HepG2 (cell line): ENCODE measurements at regions not wholly inside any gene's neighbourhood (a gene's known extent, or its start where the extent isn't known, plus 50 kb on each side); places are given as distances from the start of the nearest gene placed in this dataset.

ENCODE experiments used
- ATAC-seq: fragments of 200-7000 bp; cut with Tn5 transposase; 3 replicates; pipeline ENCODE4 v1.9.1; 2020; ENCODE audit warnings: mild to moderate bottlenecking, moderate library complexity
- BruUV-seq: library from RNA; stranded (reverse); fragments of 400-500 nt; replicated peaks from 2 replicates; lab custom pipeline; 2021; lab: Mats Ljungman, UMichigan
- CTCF ChIA-PET: fragments of 300-600 bp; formaldehyde crosslinking; extraction: SDS; loops from one replicate; lab custom pipeline; 2021; ENCODE audit warnings: low total read pairs, inconsistent platforms, low intra/inter-chr PET ratio; lab: Yijun Ruan, JAX
- POLR2A ChIA-PET: fragments of 350-600 bp; sonication (Branson Sonifier 250); formaldehyde crosslinking; loops from one replicate; lab custom pipeline; 2020; ENCODE audit warnings: antibody characterized with exemption, inconsistent platforms; lab: Yijun Ruan, JAX
- DNase-seq: peaks from one replicate; pipeline ENCODE4 v3.0.0-alpha.2; 2015; ENCODE audit warnings: low spot score
- FAIRE-seq: peaks from 3 replicates; lab custom pipeline; 2011; peaks lifted over from hg19 to GRCh38; lab: Jason Lieb, UNC
- H2AFZ ChIP-seq: one replicate; pipeline ENCODE4 v1.6.1; 2011; ENCODE audit warnings: low read length, inconsistent platforms
- H3K27ac ChIP-seq: fragments of 300-600 bp; 3 replicates; pipeline ENCODE4 v1.8.0; 2011; ENCODE audit warnings: mixed run types, mild to moderate bottlenecking, mixed read lengths, low read length, inconsistent platforms; ENCODE audit not compliant: insufficient read depth; ENCODE audit errors: extremely low read length
- H3K27me3 ChIP-seq, 2 experiments: fragments of 200-600 bp in 1 of 2; 2 replicates in 1 of 2; 3 replicates in 1 of 2; pipeline versions ENCODE4 v1.6.0 to v1.8.0; 2011; ENCODE audit warnings: low read length in 2 of 2, mild to moderate bottlenecking in 2 of 2, moderate library complexity in 2 of 2, inconsistent platforms in 1 of 2; ENCODE audit not compliant: insufficient read depth in 2 of 2, control insufficient read depth in 1 of 2
- H3K36me3 ChIP-seq, 2 experiments: fragments of 200-600 bp in 1 of 2; replicated peaks in 1 of 2; 2 replicates in 1 of 2; 3 replicates in 1 of 2; pipeline versions ENCODE4 v1.5.1 to v1.8.0; 2011; ENCODE audit warnings: low read length in 2 of 2, inconsistent platforms in 1 of 2; ENCODE audit not compliant: insufficient read depth in 2 of 2, control insufficient read depth in 1 of 2
- H3K4me1 ChIP-seq: 2 replicates; pipeline ENCODE4 v1.5.1; 2012; ENCODE audit warnings: low read length, inconsistent platforms; ENCODE audit not compliant: insufficient read depth
- H3K4me2 ChIP-seq: 2 replicates; pipeline ENCODE4 v1.6.0; 2011; ENCODE audit warnings: low read depth, low read length, inconsistent platforms
- H3K4me3 ChIP-seq, 3 experiments: fragments of 200-600 bp in 1 of 3; sonication (generic), shearing (Covaris generic) in 1 of 3; replicated peaks in 1 of 3; 2 replicates each; pipeline ENCODE4 v1.5.1; 2011 to 2016; ENCODE audit warnings: low read length in 3 of 3, inconsistent platforms in 2 of 3, low read depth in 2 of 3, mild to moderate bottlenecking in 2 of 3, control low read depth in 1 of 3, mixed read lengths in 1 of 3; ENCODE audit not compliant: insufficient read depth in 1 of 3
- H3K79me2 ChIP-seq: one replicate; pipeline ENCODE4 v1.6.1; 2011; ENCODE audit warnings: low read length, inconsistent platforms; ENCODE audit not compliant: insufficient read depth
- H3K9ac ChIP-seq: 2 replicates; pipeline ENCODE4 v1.6.0; 2011; ENCODE audit warnings: mild to moderate bottlenecking, low read depth, low read length, inconsistent platforms; ENCODE audit not compliant: insufficient read depth
- H3K9me3 ChIP-seq: 2 replicates; pipeline ENCODE4 v1.5.1; 2012; ENCODE audit warnings: mild to moderate bottlenecking, low read length
- H4K20me1 ChIP-seq: 2 replicates; pipeline ENCODE4 v1.6.0; 2011; ENCODE audit warnings: inconsistent platforms, mild to moderate bottlenecking, low read length, moderate library complexity; ENCODE audit not compliant: insufficient read depth
- ATF2 ChIP-seq: sonication (generic); formaldehyde crosslinking; IDR thresholded peaks from 2 replicates; pipeline ENCODE4 v1.4.0; 2020; ENCODE audit warnings: missing genetic modification reagents
- KDM3A ChIP-seq: IDR thresholded peaks from 2 replicates; pipeline ENCODE4 v1.6.1; 2018; ENCODE audit warnings: low read depth, missing compliant biosample characterization
- MXI1 ChIP-seq: IDR thresholded peaks from 3 replicates; pipeline ENCODE4 v1.6.1; 2012; ENCODE audit warnings: low read depth, low read length, inconsistent platforms, borderline replicate concordance
- NBN ChIP-seq: fragments of 450-650 bp; conservative IDR thresholded peaks from 2 replicates; pipeline ENCODE4 v1.6.1; 2017
- PRPF4 ChIP-seq: fragments of 200-400 bp; formaldehyde crosslinking; IDR thresholded peaks from 2 replicates; pipeline ENCODE4 v1.6.1; 2016; ENCODE audit warnings: low read length, low read depth; ENCODE audit not compliant: poor library complexity, severe bottlenecking
- SRSF4 ChIP-seq: fragments of 200-400 bp; formaldehyde crosslinking; IDR thresholded peaks from one replicate; pipeline ENCODE4 v1.6.1; 2018; ENCODE audit warnings: mild to moderate bottlenecking, low read depth, low read length, moderate library complexity; ENCODE audit not compliant: poor library complexity, severe bottlenecking
- ZBTB44 ChIP-seq: sonication (generic); formaldehyde crosslinking; IDR thresholded peaks from 2 replicates; pipeline ENCODE4 v1.4.0; 2020; ENCODE audit warnings: missing genetic modification reagents
- ZC3H4 ChIP-seq: sonication (generic); formaldehyde crosslinking; IDR thresholded peaks from 2 replicates; pipeline ENCODE4 v1.4.0; 2020; ENCODE audit warnings: missing genetic modification reagents, borderline replicate concordance
- ZNF143 ChIP-seq: sonication (generic); formaldehyde crosslinking; IDR thresholded peaks from 2 replicates; pipeline ENCODE4 v1.4.0; 2020; ENCODE audit warnings: missing genetic modification reagents
- ZNF296 ChIP-seq: sonication (generic); formaldehyde crosslinking; conservative IDR thresholded peaks from 2 replicates; pipeline ENCODE4 v1.5.0; 2020; ENCODE audit warnings: mild to moderate bottlenecking, missing genetic modification reagents
- ZNF451 ChIP-seq: sonication (generic); formaldehyde crosslinking; IDR thresholded peaks from 2 replicates; pipeline ENCODE4 v1.5.0; 2020; ENCODE audit warnings: mild to moderate bottlenecking, missing genetic modification reagents
- ZNF597 ChIP-seq: sonication (generic); formaldehyde crosslinking; IDR thresholded peaks from 2 replicates; pipeline ENCODE4 v1.5.0; 2020; ENCODE audit warnings: missing genetic modification reagents
- ZNF605 ChIP-seq: sonication (generic); formaldehyde crosslinking; IDR thresholded peaks from 2 replicates; pipeline ENCODE4 v1.8.0; 2022; ENCODE audit warnings: mild to moderate bottlenecking, missing genetic modification reagents
- ZNF800 ChIP-seq: sonication (generic); formaldehyde crosslinking; IDR thresholded peaks from 2 replicates; pipeline ENCODE4 v1.4.0; 2020; ENCODE audit warnings: missing genetic modification reagents
- ZNF850 ChIP-seq: sonication (generic); formaldehyde crosslinking; conservative IDR thresholded peaks from 2 replicates; pipeline ENCODE4 v1.9.0; 2021; ENCODE audit warnings: mild to moderate bottlenecking, missing genetic modification reagents
- WGBS: methylation state at CpG from one replicate; pipeline ENCODE4 v1.1.6; 2017; ENCODE audit warnings: low lambda C conversion rate; 5-methylcytosine and 5-hydroxymethylcytosine counted together
- in situ Hi-C: cut with HindIII; loops from 2 replicates; pipeline ENCODE4 v1.10.0; 2017; ENCODE audit warnings: low pct_unique_long_range_greater_than_20kb; ENCODE audit not compliant: extremely low pct_ligation_motif_present
- intact Hi-C: fragments of 100-400 bp; cut with micrococcal nuclease; formaldehyde crosslinking; loops from one replicate; pipeline ENCODE4 v1.10.0; 2022; ENCODE audit not compliant: unreplicated experiment

GRCh38 chr7:41098846-41099245, 604.0 kb downstream of the INHBA start:
- BruUV-seq, result no TSS peak
- TF ChIP-seq ZNF296 (CRISPR knock-in tag) (no peak), SRSF4 (no peak), MXI1 (no peak), ZBTB44 (CRISPR knock-in tag) (no peak), ZNF597 (CRISPR knock-in tag) (no peak), KDM3A (no peak)
- no peak overlapping the region for H3K27ac ChIP-seq
- no peaks in the 10 kb centered on the region; a peak in 1 of 5 replicates for H3K27me3 ChIP-seq
- DNase-seq (no peak), ATAC-seq (no peak), FAIRE-seq (no peak)
- H4K20me1 ChIP-seq, result no peaks in the 10 kb centered on the region
- in situ Hi-C loops (no loop called here), intact Hi-C loops (no loop called here)
- no peak overlapping the region for H3K4me3 ChIP-seq
- no peak overlapping the region for H3K9ac ChIP-seq
- no peak overlapping the region for H3K4me2 ChIP-seq
- no peaks in the 10 kb centered on the region for H3K36me3 ChIP-seq
- H3K4me1 ChIP-seq, result no peaks in the 10 kb centered on the region
- 7% methylated on average over 5 of the region's 5 CpGs for WGBS
- H3K9me3 ChIP-seq, result no peaks in the 10 kb centered on the region
- POLR2A ChIA-PET, result no interaction called here
- H3K79me2 ChIP-seq, result no peaks in the 10 kb centered on the region
- CTCF ChIA-PET, result no interaction called here
- H2AFZ ChIP-seq, result no peak overlapping the region

GRCh38 chr7:41098402-41098801, 604.5 kb downstream of the INHBA start:
- Histone ChIP-seq H4K20me1 (no peaks in the 10 kb centered on the region), H3K79me2 (no peaks in the 10 kb centered on the region), H2AFZ (no peak overlapping the region), H3K4me1 (no peaks in the 10 kb centered on the region), H3K4me2 (no peak overlapping the region), H3K9ac (no peak overlapping the region), H3K27ac (no peak overlapping the region), H3K9me3 (no peaks in the 10 kb centered on the region), H3K36me3 (no peaks in the 10 kb centered on the region), H3K27me3 (no peaks in the 10 kb centered on the region; a peak in 1 of 5 replicates), H3K4me3 (no peak overlapping the region)
- FAIRE-seq (no peak), ATAC-seq (no peak), DNase-seq (no peak)
- in situ Hi-C loops, result no loop called here
- intact Hi-C loops, result no loop called here
- ChIA-PET POLR2A (no interaction called here), CTCF (no interaction called here)
- 10% methylated on average over 4 of the region's 4 CpGs for WGBS
- BruUV-seq, result no TSS peak
- TF ChIP-seq ZNF605 (CRISPR knock-in tag), result no peak
- no peak for TF ChIP-seq NBN
- no peak for TF ChIP-seq ZC3H4 (CRISPR knock-in tag)
- no peak for TF ChIP-seq ATF2 (CRISPR knock-in tag)
- TF ChIP-seq PRPF4, result no peak
- TF ChIP-seq ZNF143, result no peak
- no peak for TF ChIP-seq ZNF451 (CRISPR knock-in tag)
- TF ChIP-seq ZNF850 (CRISPR knock-in tag), result no peak
- TF ChIP-seq ZNF800 (CRISPR knock-in tag), result no peak
